Upper lobe of left lung (tissue), 4 donors: ENCODE measurements at regions not wholly inside any gene's neighbourhood (a gene's known extent, or its start where the extent isn't known, plus 50 kb on each side); places are given as distances from the start of the nearest gene placed in this dataset.

Source experiments
- CTCF ChIP-seq, 6 experiments: fragments of 450-650 bp in 4 of 6; fragments of 200-600 bp in 2 of 6; sonication (generic) in 2 of 6; IDR thresholded peaks; one replicate each; pipeline ENCODE4 v1.5.1; 2016 to 2019; ENCODE audit warnings: antibody characterized with exemption in 6 of 6
- POLR2A ChIP-seq, 4 donors: fragments of 450-650 bp; IDR thresholded peaks; one replicate each; pipeline ENCODE4 v1.5.1; 2016 to 2017; ENCODE audit warnings: antibody characterized with exemption in 4 of 4, mild to moderate bottlenecking in 2 of 4

GRCh38 chr14:56422703-56423213 lies 156.8 kb upstream of the TMEM260 start:
- TF ChIP-seq CTCF (IDR thresholded peaks at IDR 0.05) = peak; percentile 55 to 77 (median 65)
- no peak for TF ChIP-seq POLR2A (IDR thresholded peaks at IDR 0.05)
